ENCODE measurements at regions not wholly inside any gene's neighbourhood (a gene's known extent, or its start where the extent isn't known, plus 50 kb on each side); places are given as distances from the start of the nearest gene placed in this dataset.

DNA sequence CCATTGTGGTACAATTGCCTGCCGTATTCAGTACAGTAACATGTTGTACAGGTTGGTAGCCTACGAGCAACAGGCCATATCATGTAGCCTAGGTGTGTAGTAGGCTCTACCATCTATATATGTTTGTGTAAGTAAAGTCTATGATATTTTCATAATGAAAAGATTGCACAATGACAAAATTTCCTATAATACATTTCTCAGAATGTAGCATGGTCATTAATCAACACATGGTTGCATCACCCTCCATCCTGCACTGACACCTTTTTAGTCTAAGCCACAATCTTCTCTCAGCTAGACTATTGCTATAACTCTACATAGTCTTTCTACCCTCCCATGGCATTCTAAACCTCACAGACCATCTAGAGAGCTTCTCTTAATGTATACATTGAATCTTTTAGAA is 158.5 kb upstream of the HMGA2 start (continued):
- no peak for TF ChIP-seq MTF1 (CRISPR knock-in tag; IDR thresholded peaks at IDR 0.05; ENCODE audit: borderline replicate concordance)
- no peak for TF ChIP-seq KAT8 (IDR thresholded peaks at IDR 0.05; ENCODE audit: low read depth)
- TF ChIP-seq CEBPG (CRISPR knock-in tag; IDR thresholded peaks at IDR 0.05) = no peak
- peak; percentile 90 to 92 for TF ChIP-seq CEBPG (tag; conservative IDR thresholded peaks at IDR 0.05 in 1 of 2, IDR thresholded peaks at IDR 0.05 in 1 of 2)
- no peak for TF ChIP-seq ZZZ3 (IDR thresholded peaks at IDR 0.05)
- peak; percentile 71; the same call in 1 of the 2 replicates for TF ChIP-seq IRF9 (tag; IDR thresholded peaks at IDR 0.05)

DNA sequence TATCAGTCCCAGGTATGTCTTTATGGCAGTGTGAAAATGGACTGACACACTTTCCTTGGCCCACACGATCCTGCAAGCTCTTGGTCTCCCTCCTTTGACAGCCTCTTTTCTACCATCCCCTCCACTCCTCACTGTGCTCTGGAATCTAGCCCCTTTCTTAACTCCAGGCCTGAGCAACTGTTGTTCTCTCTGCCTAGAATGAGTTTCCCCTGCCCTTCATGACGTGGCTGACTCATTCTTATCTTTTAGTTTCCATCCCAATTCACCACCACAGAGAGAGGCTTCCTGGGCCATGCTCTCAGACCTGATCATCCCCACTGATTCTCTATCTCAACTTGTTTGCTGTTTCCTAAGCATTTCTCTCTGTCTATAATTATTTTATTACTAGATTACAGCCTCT is 157.4 kb upstream of the HMGA2 start:
- Histone ChIP-seq H3K9me3 (replicated peaks; ENCODE audit: control insufficient read depth, insufficient read depth, low read depth, low read length) (no peaks in the 10 kb centered on the region), H3K36me3 (ENCODE audit: control insufficient read depth, insufficient read depth, low read length) (no peaks in the 10 kb centered on the region), H3K9ac (ENCODE audit: insufficient read depth in 1 of 2, low read depth in 2 of 2, low read length in 2 of 2) (peak overlapping the region; percentile 14 to 37; a peak in 2 of 4 replicates), H3K27ac (ENCODE audit: extremely low read depth, low read depth, low read length) (peak overlapping the region; percentile 76), H4K20me1 (replicated peaks; ENCODE audit: control insufficient read depth, insufficient read depth, low read length) (no peaks in the 10 kb centered on the region), H3K4me2 (ENCODE audit: insufficient read depth, low read length) (peak overlapping the region; percentile 54), H3K4me1 (replicated peaks in 1 of 2; ENCODE audit: control insufficient read depth in 2 of 2, insufficient read depth in 2 of 2, low read length in 2 of 2) (peaks cover 0 to 63% of the 10 kb centered on the region in 2 experiments; a peak in 4 of 5 replicates), H3K9me1 (ENCODE audit: control insufficient read depth, insufficient read depth, low read length) (no peaks in the 10 kb centered on the region), H2AFZ (ENCODE audit: low read depth, low read length) (peak overlapping the region; percentile 74), H3K4me3 (no peak overlapping the region), H3K79me2 (ENCODE audit: control insufficient read depth, insufficient read depth, low read length) (no peaks in the 10 kb centered on the region), H3K27me3 (ENCODE audit: control insufficient read depth in 2 of 2, insufficient read depth in 2 of 2, low read length in 2 of 2) (no peaks in the 10 kb centered on the region)
- CTCF ChIA-PET (ENCODE audit: low intra/inter-chr PET ratio) = no interaction called here
- in situ Hi-C loops (cut with MboI) (no loop called here), intact Hi-C loops (cut with micrococcal nuclease) (no loop called here)
- DNase-seq (ENCODE audit: extremely low read depth in 1 of 4, low spot score in 3 of 4) (peak; percentile 49 to 78 (median 64)), ATAC-seq (peak; percentile 91), FAIRE-seq (peak; percentile 90)
- BruUV-seq (replicated peaks) = no TSS peak
- 0% methylated on average over 2 of the region's 2 CpGs for WGBS (ENCODE audit: insufficient coverage, low coverage, missing lambda C conversion rate)
- POLR2A ChIA-PET = no interaction called here
- TF ChIP-seq NCOA2 (IDR thresholded peaks at IDR 0.05; ENCODE audit: partially characterized antibody in 2 of 2) (no peak), PURB (CRISPR knock-in tag; IDR thresholded peaks at IDR 0.05; ENCODE audit: low read depth) (no peak), MAZ (CRISPR knock-in tag; conservative IDR thresholded peaks at IDR 0.05 in 1 of 2, IDR thresholded peaks at IDR 0.05 in 1 of 2) (peak in 1 of 2 experiments; percentile 7; a peak in 1 of 4 replicates), ZNF212 (CRISPR knock-in tag; IDR thresholded peaks at IDR 0.05) (no peak), CEBPG (CRISPR knock-in tag; IDR thresholded peaks at IDR 0.05) (no peak), CEBPG (tag; conservative IDR thresholded peaks at IDR 0.05 in 1 of 2, IDR thresholded peaks at IDR 0.05 in 1 of 2) (no peak), RB1 (IDR thresholded peaks at IDR 0.05; ENCODE audit: low read depth) (no peak), KHSRP (IDR thresholded peaks at IDR 0.05) (no peak), ETV1 (tag; conservative IDR thresholded peaks at IDR 0.05; ENCODE audit: low read depth) (no peak), MCM7 (IDR thresholded peaks at IDR 0.05) (no peak), NR2F6 (CRISPR knock-in tag; IDR thresholded peaks at IDR 0.05) (no peak), ZNF75A (CRISPR knock-in tag; IDR thresholded peaks at IDR 0.05) (no peak), IFI16 (CRISPR knock-in tag; IDR thresholded peaks at IDR 0.05) (no peak), PHTF2 (CRISPR knock-in tag; IDR thresholded peaks at IDR 0.05) (no peak), CBFA2T2 (conservative IDR thresholded peaks at IDR 0.05) (no peak; the same call in 1 of the 2 replicates), ATF1 (CRISPR knock-in tag; IDR thresholded peaks at IDR 0.05) (no peak), ATF1 (tag; IDR thresholded peaks at IDR 0.05) (peak; percentile 68)
- TF ChIP-seq, protein P1, sequence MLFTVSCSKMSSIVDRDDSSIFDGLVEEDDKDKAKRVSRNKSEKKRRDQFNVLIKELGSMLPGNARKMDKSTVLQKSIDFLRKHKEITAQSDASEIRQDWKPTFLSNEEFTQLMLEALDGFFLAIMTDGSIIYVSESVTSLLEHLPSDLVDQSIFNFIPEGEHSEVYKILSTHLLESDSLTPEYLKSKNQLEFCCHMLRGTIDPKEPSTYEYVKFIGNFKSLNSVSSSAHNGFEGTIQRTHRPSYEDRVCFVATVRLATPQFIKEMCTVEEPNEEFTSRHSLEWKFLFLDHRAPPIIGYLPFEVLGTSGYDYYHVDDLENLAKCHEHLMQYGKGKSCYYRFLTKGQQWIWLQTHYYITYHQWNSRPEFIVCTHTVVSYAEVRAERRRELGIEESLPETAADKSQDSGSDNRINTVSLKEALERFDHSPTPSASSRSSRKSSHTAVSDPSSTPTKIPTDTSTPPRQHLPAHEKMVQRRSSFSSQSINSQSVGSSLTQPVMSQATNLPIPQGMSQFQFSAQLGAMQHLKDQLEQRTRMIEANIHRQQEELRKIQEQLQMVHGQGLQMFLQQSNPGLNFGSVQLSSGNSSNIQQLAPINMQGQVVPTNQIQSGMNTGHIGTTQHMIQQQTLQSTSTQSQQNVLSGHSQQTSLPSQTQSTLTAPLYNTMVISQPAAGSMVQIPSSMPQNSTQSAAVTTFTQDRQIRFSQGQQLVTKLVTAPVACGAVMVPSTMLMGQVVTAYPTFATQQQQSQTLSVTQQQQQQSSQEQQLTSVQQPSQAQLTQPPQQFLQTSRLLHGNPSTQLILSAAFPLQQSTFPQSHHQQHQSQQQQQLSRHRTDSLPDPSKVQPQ (CRISPR knock-in tag; IDR thresholded peaks at IDR 0.05; ENCODE audit: borderline replicate concordance) = no peak
